Trophoblast cell (in vitro differentiated cells and primary cell): ENCODE measurements at regions not wholly inside any gene's neighbourhood (a gene's known extent, or its start where the extent isn't known, plus 50 kb on each side); places are given as distances from the start of the nearest gene placed in this dataset.

ENCODE experiments used
- DNase-seq, 2 donors: peaks; one replicate each; pipeline ENCODE4 v3.0.0-alpha.2; 2016
- H2AFZ ChIP-seq: 2 replicates; pipeline ENCODE4 v1.6.1; 2013; ENCODE audit warnings: low read length, moderate library complexity, mild to moderate bottlenecking; ENCODE audit not compliant: insufficient read depth, poor library complexity
- H2AK5ac ChIP-seq: 2 replicates; pipeline ENCODE4 v1.6.1; 2013; ENCODE audit warnings: mild to moderate bottlenecking, low read length
- H2BK120ac ChIP-seq: 2 replicates; pipeline ENCODE4 v1.6.1; 2013; ENCODE audit warnings: low read length, mild to moderate bottlenecking, moderate library complexity; ENCODE audit not compliant: insufficient read depth, poor library complexity
- H2BK12ac ChIP-seq: 2 replicates; pipeline ENCODE4 v1.6.1; 2013; ENCODE audit warnings: mild to moderate bottlenecking, low read length, moderate library complexity
- H2BK5ac ChIP-seq: 2 replicates; pipeline ENCODE4 v1.6.1; 2013; ENCODE audit warnings: low read length, low read depth, moderate library complexity, mild to moderate bottlenecking; ENCODE audit not compliant: poor library complexity
- H3K14ac ChIP-seq: 2 replicates; pipeline ENCODE4 v1.6.1; 2013; ENCODE audit warnings: mild to moderate bottlenecking, low read length
- H3K18ac ChIP-seq: 2 replicates; pipeline ENCODE4 v1.6.1; 2013; ENCODE audit warnings: mild to moderate bottlenecking, low read length
- H3K23ac ChIP-seq: 2 replicates; pipeline ENCODE4 v1.6.1; 2013; ENCODE audit warnings: low read length
- H3K27ac ChIP-seq: 2 replicates; pipeline ENCODE4 v1.5.1; 2013; ENCODE audit warnings: low read depth, mild to moderate bottlenecking, inconsistent platforms, low read length, moderate library complexity
- H3K27me3 ChIP-seq: 2 replicates; pipeline ENCODE4 v1.6.1; 2013; ENCODE audit warnings: inconsistent platforms, mild to moderate bottlenecking, low read length, moderate library complexity; ENCODE audit not compliant: insufficient read depth
- H3K36me3 ChIP-seq, 2 experiments: 1 replicate in 1 of 2; 2 replicates in 1 of 2; pipeline ENCODE4 v1.6.1; 2013; ENCODE audit warnings: low read length in 2 of 2, mild to moderate bottlenecking in 2 of 2, moderate library complexity in 1 of 2; ENCODE audit not compliant: insufficient read depth in 2 of 2, control insufficient read depth in 1 of 2
- H3K4ac ChIP-seq: 2 replicates; pipeline ENCODE4 v1.6.1; 2013; ENCODE audit warnings: low read depth, mild to moderate bottlenecking, low read length, moderate library complexity
- H3K4me1 ChIP-seq, 2 experiments: 1 replicate in 1 of 2; 2 replicates in 1 of 2; pipeline ENCODE4 v1.6.1; 2013; ENCODE audit warnings: low read length in 2 of 2, mild to moderate bottlenecking in 2 of 2, moderate library complexity in 1 of 2; ENCODE audit not compliant: insufficient read depth in 2 of 2, control insufficient read depth in 1 of 2
- H3K4me2 ChIP-seq: 2 replicates; pipeline ENCODE4 v1.6.1; 2013; ENCODE audit warnings: inconsistent platforms, mild to moderate bottlenecking, low read length, moderate library complexity
- H3K4me3 ChIP-seq: 2 replicates; pipeline ENCODE4 v1.5.1; 2013; ENCODE audit warnings: mild to moderate bottlenecking, low read depth, low read length, inconsistent platforms
- H3K79me1 ChIP-seq: one replicate; pipeline ENCODE4 v1.6.1; 2013; ENCODE audit warnings: low read length
- H3K79me2 ChIP-seq: 2 replicates; pipeline ENCODE4 v1.6.1; 2013; ENCODE audit warnings: low read length, mild to moderate bottlenecking; ENCODE audit not compliant: control insufficient read depth, insufficient read depth, poor library complexity
- H3K9ac ChIP-seq: 2 replicates; pipeline ENCODE4 v1.6.1; 2013; ENCODE audit warnings: mild to moderate bottlenecking, low read length
- H3K9me3 ChIP-seq: 2 replicates; pipeline ENCODE4 v1.6.1; 2013; ENCODE audit warnings: low read depth, mild to moderate bottlenecking, control low read depth, inconsistent platforms, low read length; ENCODE audit not compliant: insufficient read depth
- H4K12ac ChIP-seq: 2 replicates; pipeline ENCODE4 v1.6.1; 2013; ENCODE audit warnings: low read depth, mild to moderate bottlenecking, low read length, moderate library complexity
- H4K8ac ChIP-seq: 2 replicates; pipeline ENCODE4 v1.6.1; 2013; ENCODE audit warnings: low read depth, mild to moderate bottlenecking, low read length, moderate library complexity
- H4K91ac ChIP-seq: one replicate; pipeline ENCODE4 v1.6.1; 2013; ENCODE audit warnings: low read depth, mild to moderate bottlenecking, low read length, moderate library complexity
- WGBS: extraction: QIAGEN DNeasy Blood & Tissue Kit; methylation state at CpG from one replicate; pipeline ENCODE4 v1.1.7; 2013; ENCODE audit warnings: missing lambda C conversion rate; ENCODE audit not compliant: insufficient read length, insufficient coverage; ENCODE audit errors: extremely low coverage; 5-methylcytosine and 5-hydroxymethylcytosine counted together

DNA sequence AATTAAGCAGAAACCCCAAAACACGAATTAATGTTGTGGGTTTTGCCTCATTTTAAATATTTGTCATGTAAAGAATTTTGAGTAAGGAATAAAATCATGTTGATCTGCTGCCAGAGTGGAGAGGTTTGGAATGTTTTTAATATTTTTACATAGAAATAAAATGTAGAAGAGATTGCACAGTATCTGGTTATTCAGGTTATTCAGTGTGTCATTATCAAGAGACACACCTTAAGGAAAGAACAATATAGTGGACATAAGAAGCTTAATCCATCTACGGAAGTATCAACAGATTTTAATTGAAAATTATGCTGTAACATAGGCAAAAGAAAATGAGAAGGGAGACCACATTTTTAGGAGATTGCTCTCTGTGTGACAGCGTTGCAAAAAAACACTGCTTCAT is 410.4 kb downstream of the MED10 start:
- H4K91ac ChIP-seq = no peak overlapping the region
- H3K14ac ChIP-seq = no peak overlapping the region
- H3K79me2 ChIP-seq = no peaks in the 10 kb centered on the region
- no peaks in the 10 kb centered on the region for H3K79me1 ChIP-seq
- no peak overlapping the region for H3K18ac ChIP-seq
- WGBS = no CpG with 5 or more reads among the region's 3 CpGs
- no peak overlapping the region for H4K12ac ChIP-seq
- H3K36me3 ChIP-seq = no peaks in the 10 kb centered on the region
- H3K27ac ChIP-seq = no peak overlapping the region
- no peak overlapping the region for H3K4me2 ChIP-seq
- H2BK120ac ChIP-seq = no peak overlapping the region
- H3K27me3 ChIP-seq = no peaks in the 10 kb centered on the region
- peak in 1 of 2 donors; percentile 43 for DNase-seq
- H3K4me3 ChIP-seq = no peak overlapping the region
- no peak overlapping the region for H3K9ac ChIP-seq
- H3K9me3 ChIP-seq = peaks cover 7% of the 10 kb centered on the region
- no peak overlapping the region for H2AK5ac ChIP-seq
- H3K23ac ChIP-seq = no peak overlapping the region
- H4K8ac ChIP-seq = no peak overlapping the region
- H2AFZ ChIP-seq = no peak overlapping the region
- H2BK5ac ChIP-seq = no peak overlapping the region
- H2BK12ac ChIP-seq = no peak overlapping the region
- H3K4me1 ChIP-seq = no peaks in the 10 kb centered on the region
- no peak overlapping the region for H3K4ac ChIP-seq

DNA sequence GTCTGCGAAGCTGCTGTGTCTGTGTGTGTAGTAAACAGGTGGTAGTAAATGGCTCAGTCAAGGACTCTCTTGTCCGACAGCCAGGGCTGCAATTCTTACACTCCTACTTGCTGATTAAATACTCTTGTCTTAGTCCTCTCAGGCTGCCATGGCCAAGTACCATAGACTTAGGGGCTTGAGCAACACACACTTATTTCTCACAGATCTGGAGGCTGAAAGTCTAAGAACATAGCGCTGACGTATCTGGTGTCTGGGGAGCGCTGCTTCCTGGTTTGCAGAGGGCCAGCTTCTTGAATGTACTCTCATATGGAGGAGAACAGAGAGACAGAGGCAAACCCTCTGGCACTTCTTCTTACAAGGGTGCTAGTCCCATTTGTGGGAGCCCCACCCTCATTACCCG is 411.0 kb downstream of the MED10 start:
- no peak overlapping the region for H3K9ac ChIP-seq
- no peak overlapping the region for H4K91ac ChIP-seq
- H3K23ac ChIP-seq = no peak overlapping the region
- H2AFZ ChIP-seq = no peak overlapping the region
- H3K4me2 ChIP-seq = no peak overlapping the region
- H2BK12ac ChIP-seq = no peak overlapping the region
- H3K4me3 ChIP-seq = no peak overlapping the region
- H3K36me3 ChIP-seq = no peaks in the 10 kb centered on the region
- H3K9me3 ChIP-seq = peaks cover 7% of the 10 kb centered on the region
- H3K4ac ChIP-seq = no peak overlapping the region
- WGBS = no CpG with 5 or more reads among the region's 6 CpGs
- no peaks in the 10 kb centered on the region for H3K27me3 ChIP-seq
- H3K27ac ChIP-seq = no peak overlapping the region
- no peak overlapping the region for H3K18ac ChIP-seq
- H2AK5ac ChIP-seq = no peak overlapping the region
- DNase-seq = no peak
- H3K79me1 ChIP-seq = no peaks in the 10 kb centered on the region
- H3K14ac ChIP-seq = no peak overlapping the region
- no peak overlapping the region for H4K12ac ChIP-seq
- no peak overlapping the region for H4K8ac ChIP-seq
- no peaks in the 10 kb centered on the region for H3K4me1 ChIP-seq
- no peaks in the 10 kb centered on the region for H3K79me2 ChIP-seq
- no peak overlapping the region for H2BK5ac ChIP-seq
- H2BK120ac ChIP-seq = no peak overlapping the region

DNA sequence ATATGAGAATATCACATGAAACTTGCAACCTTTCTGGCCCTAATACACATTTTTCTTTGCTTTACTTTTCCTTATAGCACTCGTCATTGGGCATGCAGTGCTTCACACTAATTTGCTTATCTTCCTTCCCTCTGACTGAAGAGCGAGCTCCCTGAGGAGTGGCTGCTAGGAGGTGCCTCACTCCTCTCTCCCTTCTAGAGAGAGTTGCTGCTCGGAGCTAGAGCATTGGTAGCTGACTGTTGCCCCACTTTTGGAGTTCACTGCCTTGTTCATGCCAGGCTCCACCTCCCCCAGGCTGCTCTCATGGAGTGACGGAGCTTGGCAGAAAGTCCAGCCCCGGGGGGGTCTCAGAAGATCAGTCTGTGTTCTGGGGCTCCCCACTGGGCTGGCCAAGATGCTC is 413.2 kb downstream of the MED10 start:
- H2BK120ac ChIP-seq = no peak overlapping the region
- H3K4ac ChIP-seq = no peak overlapping the region
- H3K27ac ChIP-seq = no peak overlapping the region
- H3K14ac ChIP-seq = no peak overlapping the region
- no peaks in the 10 kb centered on the region for H3K27me3 ChIP-seq
- no peak overlapping the region for H4K91ac ChIP-seq
- H3K36me3 ChIP-seq = no peaks in the 10 kb centered on the region
- no peak overlapping the region for H2AFZ ChIP-seq
- no peaks in the 10 kb centered on the region for H3K4me1 ChIP-seq
- no peak overlapping the region for H3K9ac ChIP-seq
- H3K23ac ChIP-seq = no peak overlapping the region
- no peak overlapping the region for H4K8ac ChIP-seq
- DNase-seq = no peak
- H3K79me2 ChIP-seq = no peaks in the 10 kb centered on the region
- no peak overlapping the region for H2AK5ac ChIP-seq
- no peak overlapping the region for H3K4me3 ChIP-seq
- WGBS = no CpG with 5 or more reads among the region's 5 CpGs
- H4K12ac ChIP-seq = no peak overlapping the region
- no peak overlapping the region for H2BK5ac ChIP-seq
- H3K18ac ChIP-seq = no peak overlapping the region
- peaks cover 7% of the 10 kb centered on the region for H3K9me3 ChIP-seq
- no peaks in the 10 kb centered on the region for H3K79me1 ChIP-seq
- no peak overlapping the region for H3K4me2 ChIP-seq
- no peak overlapping the region for H2BK12ac ChIP-seq

DNA sequence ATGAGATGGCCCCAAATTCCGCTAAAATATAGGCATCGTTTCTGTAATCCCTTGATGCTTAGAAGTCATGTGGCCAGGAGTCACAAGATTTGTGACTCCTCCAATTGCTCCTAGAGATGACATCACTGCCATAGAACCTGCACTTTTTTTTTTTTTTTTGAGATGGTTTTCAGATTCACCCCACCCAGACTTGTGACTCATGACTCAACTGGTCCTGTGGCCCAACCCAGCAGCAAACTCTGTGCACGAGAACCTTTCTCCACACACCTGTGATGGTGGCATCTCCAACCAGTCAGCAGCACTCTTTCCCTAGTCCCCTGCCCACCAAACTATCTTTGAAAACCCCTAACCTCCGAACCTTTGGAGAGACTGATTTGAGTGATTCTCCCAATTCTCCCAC is 414.0 kb downstream of the MED10 start:
- Histone ChIP-seq H3K36me3 (no peaks in the 10 kb centered on the region), H3K79me1 (no peaks in the 10 kb centered on the region), H3K4me2 (no peak overlapping the region), H2BK12ac (no peak overlapping the region), H3K9me3 (peaks cover 8% of the 10 kb centered on the region), H2AFZ (no peak overlapping the region), H3K14ac (no peak overlapping the region), H3K18ac (no peak overlapping the region), H2BK120ac (no peak overlapping the region), H3K4ac (no peak overlapping the region), H3K4me1 (no peaks in the 10 kb centered on the region), H4K8ac (no peak overlapping the region), H3K79me2 (no peaks in the 10 kb centered on the region), H4K12ac (no peak overlapping the region), H3K27me3 (no peaks in the 10 kb centered on the region), H3K23ac (no peak overlapping the region), H3K9ac (no peak overlapping the region), H3K4me3 (no peak overlapping the region), H2AK5ac (no peak overlapping the region), H2BK5ac (no peak overlapping the region), H3K27ac (no peak overlapping the region), H4K91ac (no peak overlapping the region)
- WGBS = no CpG with 5 or more reads among the region's 4 CpGs
- DNase-seq = no peak
